HUDEP-2 (cell line): ENCODE measurements at regions not wholly inside any gene's neighbourhood (a gene's known extent, or its start where the extent isn't known, plus 50 kb on each side); places are given as distances from the start of the nearest gene placed in this dataset.
"Not testable (repeated sequence)": the region's sequence is repeated elsewhere in the genome, so short reads cannot be mapped to it uniquely, and the experiment has no call there.

ENCODE experiments used
- DNase-seq, 76 experiments: peaks; one replicate each; lab custom pipeline; 2025; ENCODE audit not compliant: unreplicated experiment in 76 of 76; lab: John Stamatoyannopoulos, UW

GRCh38 chr9:78938821-78939220 is 632.9 kb upstream of the TLE4 start:
- no peak for DNase-seq

GRCh38 chr9:78939311-78940065 is 632.3 kb upstream of the TLE4 start:
- DNase-seq, result no peak

DNA sequence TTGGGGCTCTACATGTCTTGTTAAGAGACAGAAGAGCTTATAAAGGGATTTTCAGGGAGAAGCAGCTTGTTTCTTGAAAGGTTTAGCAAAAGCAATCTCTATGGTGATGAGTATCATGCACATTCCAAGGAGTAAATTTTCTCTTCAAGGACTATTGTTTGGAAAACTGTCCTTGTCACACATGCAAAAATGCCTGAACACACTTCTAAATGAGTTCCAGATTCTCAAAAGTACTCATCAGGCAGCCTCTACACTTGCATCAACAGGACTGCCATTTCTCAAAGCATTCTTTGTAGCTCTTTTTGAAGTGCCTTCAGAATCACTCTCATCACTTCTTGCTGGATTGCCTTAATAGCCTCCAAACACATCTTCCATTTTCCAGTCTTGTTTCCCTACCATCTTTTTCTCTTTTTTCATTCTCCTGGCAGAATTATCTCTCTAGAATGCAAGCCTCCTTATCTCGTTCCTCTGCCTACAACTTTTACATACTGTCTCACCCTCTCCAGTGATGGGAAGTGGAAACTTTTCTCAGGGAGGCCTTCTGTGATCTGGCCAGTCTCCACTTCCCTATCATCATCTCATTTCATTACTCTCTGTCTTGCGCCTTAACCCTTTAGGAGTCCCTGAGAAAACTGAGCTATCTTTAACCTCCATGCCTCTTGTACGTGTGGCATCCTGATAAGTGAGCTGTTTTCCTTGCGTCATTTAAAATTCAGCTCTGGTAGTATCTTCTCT is 631.5 kb upstream of the TLE4 start:
- no peak for DNase-seq

- no peak for DNase-seq
These were observed 617.5 kb upstream of the TLE4 start for GRCh38 chr9:78954286-78954685.

DNA sequence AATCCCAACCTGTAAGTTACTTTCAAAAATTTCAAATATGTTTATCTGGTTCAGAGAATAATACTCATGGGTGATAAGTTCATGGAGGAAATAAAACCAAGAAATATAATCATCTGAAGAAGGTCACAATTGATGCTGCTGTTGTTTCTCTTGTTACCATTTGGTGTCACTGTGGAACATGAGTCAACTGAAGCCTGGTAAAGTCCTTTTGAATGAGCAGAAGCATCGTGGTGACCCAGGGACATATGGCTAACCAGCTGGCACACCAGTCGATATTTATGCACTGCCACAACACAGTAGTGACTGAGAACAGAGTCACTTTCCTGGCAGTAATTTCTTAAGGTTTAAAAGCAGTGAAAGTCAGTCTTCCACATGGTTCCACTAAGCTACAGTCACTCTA is 612.9 kb upstream of the TLE4 start:
- DNase-seq, result no peak

- DNase-seq, result no peak
These were observed 609.6 kb upstream of the TLE4 start for GRCh38 chr9:78962156-78962555.

- DNase-seq, result no peak
These were observed 607.9 kb upstream of the TLE4 start for GRCh38 chr9:78963911-78964310.

GRCh38 chr9:78967596-78968217 is 604.1 kb upstream of the TLE4 start:
- DNase-seq, result no peak

DNA sequence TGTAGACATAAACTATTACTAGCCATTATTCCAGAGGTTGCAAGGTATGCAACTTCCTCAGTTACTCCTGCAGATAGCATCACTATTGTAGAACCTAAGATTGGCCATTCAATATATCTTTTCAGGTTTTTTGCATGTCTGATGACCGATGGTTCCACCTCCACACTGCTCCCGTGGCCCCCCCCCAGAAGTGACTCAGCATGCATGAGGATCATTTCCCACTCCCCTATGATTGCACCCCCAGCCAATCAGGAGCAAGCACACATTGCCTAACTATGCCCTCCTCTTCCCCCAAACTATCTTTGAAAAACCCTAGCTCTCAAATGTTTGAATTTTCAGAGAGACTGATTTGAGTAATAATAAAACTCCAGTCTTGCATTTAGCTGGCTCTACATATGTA is 601.4 kb upstream of the TLE4 start:
- no peak for DNase-seq

DNA sequence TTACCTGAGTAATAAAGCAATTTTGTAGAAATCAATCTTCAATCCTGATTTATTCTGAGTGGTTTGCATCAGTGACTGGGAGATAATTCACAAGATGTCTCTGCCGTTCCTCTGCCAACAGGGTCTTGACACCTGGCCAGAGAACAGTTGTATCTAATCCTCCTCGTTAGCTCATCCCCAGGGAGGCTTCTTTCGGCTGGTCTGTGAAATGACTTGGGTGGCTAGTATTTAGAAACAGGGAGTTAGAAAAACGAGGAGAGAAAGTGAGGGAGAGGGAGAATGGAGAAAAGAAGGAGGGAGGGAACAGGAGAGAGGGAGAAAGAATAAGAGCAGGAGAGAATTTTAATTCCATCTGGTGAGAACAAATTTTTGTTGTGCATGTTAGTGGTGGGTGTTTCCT is 600.2 kb upstream of the TLE4 start:
- DNase-seq, result no peak

DNA sequence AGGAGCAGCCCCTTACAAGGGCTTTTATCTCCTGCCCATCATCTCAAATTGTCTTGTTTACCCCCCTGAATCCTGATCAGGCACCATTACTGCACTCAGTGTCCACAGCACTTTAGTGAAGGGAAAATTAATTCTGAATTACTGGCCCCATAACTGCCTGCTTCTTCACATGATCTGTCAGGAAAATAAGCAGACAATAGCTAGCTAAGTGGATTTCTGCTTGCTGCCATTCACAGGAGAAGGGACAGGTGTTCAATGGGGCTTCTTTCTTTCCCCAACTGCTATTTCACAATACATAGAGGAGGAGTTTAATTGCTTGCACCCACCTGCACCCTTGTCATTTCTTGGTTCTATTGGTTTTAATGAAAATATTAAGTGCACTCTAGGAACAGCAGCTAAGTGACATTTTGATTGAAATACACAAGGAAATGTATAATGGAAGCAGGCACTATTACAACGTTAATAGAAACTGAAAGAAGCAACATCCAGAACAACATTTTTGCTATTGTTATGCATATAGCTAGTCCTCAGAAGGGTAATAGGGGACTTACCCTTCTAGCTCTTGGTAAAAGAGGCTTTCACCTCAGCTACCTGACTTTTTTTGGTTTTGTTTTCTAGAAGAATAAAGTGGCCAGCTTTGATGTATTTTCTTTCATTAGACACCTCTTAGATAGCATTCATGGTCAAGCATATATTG is 599.3 kb upstream of the TLE4 start:
- no peak for DNase-seq

DNA sequence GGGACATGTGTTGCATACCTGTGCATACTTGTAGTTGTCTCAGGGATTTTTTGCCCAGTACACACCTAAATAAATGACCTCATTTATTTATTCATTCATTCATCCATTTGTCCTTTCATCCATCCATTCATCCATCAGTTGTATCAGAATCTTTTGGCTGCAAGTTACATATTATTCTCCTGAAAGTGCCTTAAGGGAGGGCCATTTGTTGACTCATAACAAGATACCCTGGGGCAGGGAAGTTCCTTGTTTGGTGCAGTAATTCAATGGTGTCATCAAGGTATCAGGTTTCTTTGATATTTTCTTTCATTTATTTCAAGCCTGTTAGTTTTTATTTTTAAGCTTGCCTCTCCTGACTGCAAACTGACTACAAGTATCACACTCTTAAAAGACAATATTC is 597.9 kb upstream of the TLE4 start:
- no peak for DNase-seq

- no peak for DNase-seq
These were observed 588.9 kb upstream of the TLE4 start for GRCh38 chr9:78982849-78983248.

DNA sequence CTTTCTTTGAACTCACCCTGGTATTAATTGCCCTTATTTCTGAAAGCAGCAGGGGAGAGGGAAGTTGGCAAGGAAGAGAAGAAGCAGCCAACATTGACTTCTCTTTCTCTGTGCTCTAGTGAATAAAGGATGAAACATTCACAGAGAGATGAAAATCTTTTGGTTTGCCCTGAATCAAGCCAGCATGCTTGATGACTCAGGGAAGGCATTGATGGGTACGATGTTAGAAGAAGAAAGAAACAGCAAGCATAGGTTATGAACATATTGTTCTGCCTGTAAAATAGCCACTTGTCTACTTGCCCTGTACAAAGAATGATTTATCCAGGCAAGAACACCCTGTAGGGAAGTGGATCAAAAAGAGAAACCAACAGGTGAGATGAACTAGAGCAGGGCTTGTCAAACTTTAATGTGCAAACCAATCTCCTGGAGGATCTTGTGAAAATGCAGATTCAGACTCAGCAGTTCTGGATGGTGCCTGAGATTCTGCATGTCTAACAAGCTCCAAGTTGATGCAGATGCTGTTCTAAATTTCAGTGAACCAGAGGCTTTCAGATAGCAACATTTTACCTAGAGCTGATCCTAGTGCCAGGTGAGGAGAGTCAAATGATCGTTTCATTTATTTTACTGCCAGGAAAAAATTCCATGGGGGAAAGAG is 586.6 kb upstream of the TLE4 start:
- DNase-seq, result no peak

DNA sequence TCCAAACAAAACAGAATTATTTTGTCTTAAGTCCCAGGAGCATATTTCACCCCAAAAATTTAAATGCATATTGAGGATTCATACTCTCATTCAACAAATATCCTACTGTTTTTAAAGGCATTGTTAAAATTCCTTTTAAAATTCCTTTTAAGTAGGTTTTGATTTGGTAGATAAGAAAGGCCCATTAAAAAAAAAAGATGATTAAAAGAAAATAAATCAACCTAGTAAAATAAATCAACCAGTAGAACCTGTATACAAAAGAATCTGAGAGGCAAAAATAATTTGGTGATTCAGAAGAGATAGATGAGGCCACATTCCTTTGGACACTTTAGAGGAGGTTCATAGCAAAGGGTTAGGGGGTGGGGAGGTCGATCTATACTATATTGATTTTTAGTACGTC is 585.3 kb upstream of the TLE4 start:
- no peak for DNase-seq

DNA sequence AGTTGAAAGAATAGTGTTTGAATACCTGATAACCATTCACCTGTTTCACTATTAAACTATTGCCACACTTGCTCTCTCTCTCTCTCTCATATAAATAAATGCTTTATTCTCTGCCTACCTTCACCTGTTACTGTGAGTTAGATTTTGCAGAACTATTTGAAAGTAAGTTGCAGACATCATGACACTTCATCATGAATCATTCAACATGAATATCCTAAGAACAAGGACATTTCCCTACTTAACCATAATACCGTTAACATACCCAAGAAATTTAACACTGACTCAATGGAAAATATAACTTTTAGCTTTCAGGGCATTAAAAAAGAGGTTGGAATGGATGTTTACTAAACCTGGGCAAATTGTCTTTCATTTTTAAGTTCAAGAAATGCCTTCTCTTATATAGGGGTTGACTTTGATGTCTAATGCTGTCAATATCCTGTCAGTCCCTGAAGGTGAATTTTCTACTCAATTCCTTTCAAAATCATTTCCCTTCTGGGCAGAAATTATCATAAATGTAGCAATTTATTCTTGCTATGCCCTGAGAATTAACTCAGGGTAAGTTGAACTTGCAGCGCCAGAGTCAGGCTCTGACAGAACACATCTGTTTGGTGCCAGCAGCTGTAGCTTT is 582.6 kb upstream of the TLE4 start:
- DNase-seq, result no peak

DNA sequence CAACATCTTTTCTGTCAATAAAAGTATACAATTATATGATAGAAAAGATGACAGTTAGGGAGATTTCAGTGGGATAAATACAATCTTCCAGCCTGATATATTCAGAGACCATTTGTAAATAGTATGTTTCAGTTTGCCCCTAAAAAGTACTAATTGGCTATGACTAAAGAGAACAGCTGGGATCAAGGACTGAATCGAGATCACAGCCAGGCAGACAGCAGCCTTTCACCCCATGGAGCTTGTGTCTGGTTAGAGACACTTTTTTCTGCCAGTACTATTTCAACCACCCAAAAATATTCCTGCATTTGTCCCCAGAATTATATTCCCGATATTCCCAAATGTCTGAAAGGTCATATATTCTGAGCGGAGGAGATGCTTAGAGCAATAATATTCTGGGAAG is 577.3 kb upstream of the TLE4 start:
- DNase-seq, result no peak

DNA sequence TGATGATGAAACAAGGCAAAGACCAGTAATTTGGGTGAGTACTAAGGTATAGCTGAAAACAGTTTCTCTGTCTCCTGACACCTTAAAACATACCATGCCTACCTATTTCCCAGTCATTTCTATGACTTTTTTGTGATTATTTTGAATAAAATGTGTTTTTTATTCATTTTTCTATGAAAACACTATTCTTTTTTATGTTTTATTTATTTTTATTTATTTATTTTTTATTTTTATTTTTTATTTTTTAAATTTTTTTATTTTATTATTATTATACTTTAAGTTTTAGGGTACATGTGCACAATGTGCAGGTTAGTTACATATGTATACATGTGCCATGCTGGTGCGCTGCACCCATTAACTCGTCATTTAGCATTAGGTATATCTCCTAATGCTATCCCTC is 576.8 kb upstream of the TLE4 start:
- not testable (repeated sequence) for DNase-seq

- DNase-seq, result no peak
These were observed 574.5 kb upstream of the TLE4 start for GRCh38 chr9:78997296-78997695.

- DNase-seq, result no peak
These were observed 571.3 kb upstream of the TLE4 start for GRCh38 chr9:79000230-79001002.
